PC-9 (cell line): ENCODE measurements at regions not wholly inside any gene's neighbourhood (a gene's known extent, or its start where the extent isn't known, plus 50 kb on each side); places are given as distances from the start of the nearest gene placed in this dataset.

Experiments
- BruUV-seq: library from RNA; stranded (reverse); fragments of 400-500 nt; replicated peaks from 2 replicates; lab custom pipeline; 2021; lab: Mats Ljungman, UMichigan
- CTCF ChIA-PET: fragments of 300-600 bp; sonication (Branson Sonifier 250); formaldehyde crosslinking; loops from one replicate; lab custom pipeline; 2022; ENCODE audit warnings: antibody characterized with exemption; lab: Charles Lee
- POLR2A ChIA-PET: fragments of 300-600 bp; sonication (Branson Sonifier 250); formaldehyde crosslinking; loops from one replicate; lab custom pipeline; 2022; ENCODE audit warnings: antibody characterized with exemption; ENCODE audit not compliant: unreplicated experiment; lab: Charles Lee
- DNase-seq, 2 experiments: peaks; one replicate each; pipeline versions ENCODE4 v3.0.0 to v3.0.0-alpha.2; 2015 to 2022; ENCODE audit warnings: mixed read lengths in 1 of 2
- H2AFZ ChIP-seq: fragments of 200-600 bp; sonication (generic); 2 replicates; pipeline ENCODE4 v1.8.1; 2017; ENCODE audit warnings: antibody characterized with exemption
- H3F3A ChIP-seq: fragments of 200-600 bp; sonication (generic); 2 replicates; pipeline ENCODE4 v1.8.1; 2017; ENCODE audit warnings: antibody characterized with exemption, mild to moderate bottlenecking, low read depth; ENCODE audit not compliant: insufficient read depth
- H3K27ac ChIP-seq: fragments of 200-600 bp; sonication (generic); 2 replicates; pipeline ENCODE4 v1.6.1; 2016; ENCODE audit warnings: mixed run types
- H3K27me3 ChIP-seq: fragments of 200-600 bp; sonication (generic); 2 replicates; pipeline ENCODE4 v1.6.1; 2016; ENCODE audit warnings: low read depth, mixed run types; ENCODE audit not compliant: insufficient read depth
- H3K36me3 ChIP-seq: fragments of 200-600 bp; sonication (generic); 2 replicates; pipeline ENCODE4 v1.6.1; 2016; ENCODE audit warnings: low read depth, mixed run types
- H3K4me1 ChIP-seq: fragments of 200-600 bp; sonication (generic); replicated peaks from 2 replicates; pipeline ENCODE4 v1.6.1; 2016; ENCODE audit warnings: mixed run types; ENCODE audit not compliant: insufficient read depth
- H3K4me2 ChIP-seq: fragments of 200-600 bp; sonication (generic); 2 replicates; pipeline ENCODE4 v1.6.1; 2017; ENCODE audit warnings: mixed run types
- H3K4me3 ChIP-seq: fragments of 200-600 bp; sonication (generic); 2 replicates; pipeline ENCODE4 v1.6.1; 2016; ENCODE audit warnings: mixed run types
- H3K79me2 ChIP-seq: fragments of 200-600 bp; sonication (generic); 2 replicates; pipeline ENCODE4 v1.6.1; 2017; ENCODE audit warnings: low read depth, mixed run types
- H3K9me2 ChIP-seq: fragments of 200-600 bp; sonication (generic); 2 replicates; pipeline ENCODE4 v1.8.1; 2017; ENCODE audit warnings: mild to moderate bottlenecking; ENCODE audit not compliant: insufficient read depth
- H3K9me3 ChIP-seq: fragments of 200-600 bp; sonication (generic); 2 replicates; pipeline ENCODE4 v1.8.1; 2016; ENCODE audit warnings: low read depth; ENCODE audit not compliant: insufficient read depth
- H4K20me1 ChIP-seq: fragments of 200-600 bp; sonication (generic); 2 replicates; pipeline ENCODE4 v1.8.1; 2017; ENCODE audit not compliant: insufficient read depth
- CTCF ChIP-seq: fragments of 200-600 bp; sonication (generic); conservative IDR thresholded peaks from 2 replicates; pipeline ENCODE4 v1.6.1; 2017; ENCODE audit warnings: mixed run types, antibody characterized with exemption, mild to moderate bottlenecking, moderate library complexity
- EZH2 ChIP-seq: fragments of 200-600 bp; sonication (generic); IDR thresholded peaks from 2 replicates; pipeline ENCODE4 v1.8.0; 2017; ENCODE audit warnings: antibody characterized with exemption, low read depth
- intact Hi-C: fragments of 100-400 bp; cut with micrococcal nuclease; formaldehyde crosslinking; loops from one replicate; pipeline ENCODE4 v1.10.0; 2022; ENCODE audit not compliant: unreplicated experiment

DNA sequence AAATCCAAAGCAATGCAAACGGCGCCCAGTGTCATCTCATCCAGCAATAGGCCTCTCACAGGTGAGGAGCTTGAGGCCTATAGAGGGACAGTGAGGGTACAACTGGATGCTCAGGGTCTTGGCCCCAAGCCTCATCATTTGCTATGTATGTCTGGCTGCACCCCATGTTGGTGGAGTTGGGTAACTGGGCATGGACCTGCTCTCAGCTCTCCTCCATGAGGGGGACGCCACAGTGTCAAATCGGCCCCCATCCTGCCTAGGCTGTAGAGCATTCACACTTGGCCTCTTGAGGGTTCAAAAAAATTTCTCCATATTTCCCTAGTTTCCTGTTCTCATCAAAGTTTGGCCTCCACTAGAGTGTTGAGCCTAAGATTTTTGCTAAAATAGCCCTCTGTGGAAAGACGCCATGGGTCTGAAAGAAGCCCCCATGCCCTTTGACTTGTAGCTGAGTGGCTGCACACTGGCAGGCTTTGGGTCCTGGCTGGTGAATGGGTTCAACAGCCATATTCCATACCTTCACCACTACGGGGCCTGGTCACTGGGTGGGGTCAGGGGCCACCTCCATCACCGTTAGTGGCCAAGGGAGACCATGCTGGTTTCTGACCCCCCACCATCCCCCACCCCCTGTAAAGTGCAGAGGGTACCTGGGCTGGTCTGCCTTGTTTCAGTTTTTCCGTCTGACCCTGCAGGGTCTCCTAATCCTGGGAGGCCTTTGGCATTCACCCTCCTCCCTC lies 132.3 kb upstream of the TBX20 start:
- ChIA-PET POLR2A (no interaction called here), CTCF (no interaction called here)
- H3K79me2 ChIP-seq, result no peaks in the 10 kb centered on the region
- H4K20me1 ChIP-seq, result no peaks in the 10 kb centered on the region
- H3F3A ChIP-seq, result peaks cover 5% of the 10 kb centered on the region; the same call in 1 of the 2 replicates
- H2AFZ ChIP-seq, result no peak overlapping the region
- H3K4me3 ChIP-seq, result no peak overlapping the region
- H3K27me3 ChIP-seq, result no peaks in the 10 kb centered on the region
- H3K4me2 ChIP-seq, result no peak overlapping the region
- DNase-seq, result no peak
- H3K9me3 ChIP-seq, result 0 out of 2 replicates have a peak, but pooled peaks cover 6% of the 10 kb centered on the region
- no TSS peak for BruUV-seq
- H3K36me3 ChIP-seq, result no peaks in the 10 kb centered on the region
- H3K27ac ChIP-seq, result no peak overlapping the region
- intact Hi-C loops, result no loop called here
- H3K4me1 ChIP-seq, result peaks cover 15% of the 10 kb centered on the region
- TF ChIP-seq CTCF (no peak), EZH2 (no peak)
- no peaks in the 10 kb centered on the region for H3K9me2 ChIP-seq

DNA sequence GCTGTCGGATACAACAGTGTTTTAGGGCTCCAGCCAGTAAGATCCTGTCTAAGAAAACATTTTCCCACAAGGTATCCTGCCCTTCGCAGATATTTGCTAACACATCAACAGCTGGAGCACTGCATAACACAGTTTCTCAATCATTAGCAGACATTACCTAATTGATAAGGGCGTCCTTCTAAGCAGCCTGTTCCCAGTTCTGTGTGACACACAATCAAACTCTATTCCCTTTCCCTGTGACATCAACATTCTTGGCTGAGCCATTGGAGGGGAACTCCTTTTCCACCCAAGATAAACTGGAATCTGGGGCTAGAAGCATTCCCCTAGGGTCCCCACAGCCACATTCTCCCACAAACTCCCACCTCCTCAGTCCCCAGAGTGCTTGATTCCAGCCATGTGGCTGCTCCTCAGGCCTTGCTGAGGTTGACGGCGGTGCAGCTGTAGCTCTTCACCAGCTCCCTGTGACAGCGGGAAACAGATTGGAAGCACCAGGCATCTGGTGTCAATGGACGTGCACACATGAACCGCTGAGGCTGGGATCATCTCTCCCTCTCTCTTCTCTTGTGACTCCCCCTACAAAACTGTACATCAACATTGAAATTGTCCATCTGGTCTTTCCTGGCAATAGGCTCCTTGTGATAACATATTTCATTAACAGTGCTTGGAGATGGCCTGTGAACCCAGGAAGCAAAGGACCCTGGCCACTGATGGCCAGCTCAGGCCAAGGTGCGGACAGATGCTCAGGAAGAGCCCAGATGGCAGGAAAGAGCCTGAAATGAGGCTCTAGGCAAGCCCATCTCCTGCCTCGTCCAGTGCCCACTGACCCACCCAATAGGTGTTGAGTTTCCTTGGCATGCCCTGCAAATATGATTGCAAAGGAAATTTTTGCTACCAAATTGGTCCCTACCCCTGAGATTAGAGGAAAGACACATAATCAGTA lies 131.1 kb upstream of the TBX20 start:
- BruUV-seq, result no TSS peak
- no peak for DNase-seq
- Histone ChIP-seq H3K9me3 (0 out of 2 replicates have a peak, but pooled peaks cover 4% of the 10 kb centered on the region), H4K20me1 (no peaks in the 10 kb centered on the region), H3K4me3 (no peak overlapping the region), H3K27ac (no peak overlapping the region), H3K36me3 (no peaks in the 10 kb centered on the region), H3K79me2 (no peaks in the 10 kb centered on the region), H3K4me1 (peaks cover 10% of the 10 kb centered on the region), H3K9me2 (no peaks in the 10 kb centered on the region), H3K27me3 (no peaks in the 10 kb centered on the region), H3K4me2 (no peak overlapping the region), H3F3A (peaks cover 5% of the 10 kb centered on the region; the same call in 1 of the 2 replicates), H2AFZ (no peak overlapping the region)
- CTCF ChIA-PET, result no interaction called here
- TF ChIP-seq CTCF, result no peak
- TF ChIP-seq EZH2, result no peak
- intact Hi-C loops, result no loop called here
- POLR2A ChIA-PET, result no interaction called here

GRCh38 chr7:35380739-35381224 lies 126.9 kb upstream of the TBX20 start:
- intact Hi-C loops, result no loop called here
- no TSS peak for BruUV-seq
- no peaks in the 10 kb centered on the region for H3K79me2 ChIP-seq
- CTCF ChIA-PET, result interaction anchor here (0.7 kb wide), 1 partner anchor 810 kb away, joined by 4 read pairs; no protein-coding TSS in a partner anchor
- DNase-seq, result no peak
- H3K9me3 ChIP-seq, result no peaks in the 10 kb centered on the region
- H2AFZ ChIP-seq, result no peak overlapping the region
- H3K4me1 ChIP-seq, result no peaks in the 10 kb centered on the region
- no peaks in the 10 kb centered on the region for H3F3A ChIP-seq
- H3K27ac ChIP-seq, result no peak overlapping the region
- TF ChIP-seq CTCF (no peak), EZH2 (no peak)
- H4K20me1 ChIP-seq, result no peaks in the 10 kb centered on the region
- H3K36me3 ChIP-seq, result no peaks in the 10 kb centered on the region
- H3K27me3 ChIP-seq, result no peaks in the 10 kb centered on the region
- H3K4me3 ChIP-seq, result no peak overlapping the region
- POLR2A ChIA-PET, result no interaction called here
- no peaks in the 10 kb centered on the region for H3K9me2 ChIP-seq
- no peak overlapping the region for H3K4me2 ChIP-seq
